GM18868 (cell line): ENCODE measurements at regions not wholly inside any gene's neighbourhood (a gene's known extent, or its start where the extent isn't known, plus 50 kb on each side); places are given as distances from the start of the nearest gene placed in this dataset.
"Not testable (repeated sequence)": the region's sequence is repeated elsewhere in the genome, so short reads cannot be mapped to it uniquely, and the experiment has no call there.

Experiments
- ATAC-seq: cut with Tn5 transposase; IDR thresholded peaks from one replicate; pipeline ENCODE4 v1.9.1; 2021; ENCODE audit warnings: mild to moderate bottlenecking, moderate library complexity; ENCODE audit not compliant: unreplicated experiment

DNA sequence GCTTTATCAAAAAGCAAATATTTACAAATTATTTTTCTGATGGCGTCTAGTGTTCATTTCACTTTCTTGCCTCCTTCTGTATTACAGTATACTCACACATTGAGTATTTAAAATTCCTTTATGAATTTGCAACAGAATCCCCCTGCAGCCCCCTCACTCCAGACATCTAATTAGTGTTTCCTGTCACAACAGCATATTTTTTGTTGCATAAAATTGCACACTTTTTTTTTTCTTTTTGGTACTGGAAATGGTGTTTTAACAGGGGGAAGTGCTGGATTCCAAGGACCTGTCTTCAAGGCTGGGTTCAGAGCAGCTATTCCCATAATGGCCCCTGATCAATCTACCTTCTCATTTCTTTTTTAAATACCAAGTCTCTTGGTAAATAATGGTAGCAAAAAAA is 184.3 kb upstream of the HMCN1 start:
- ATAC-seq, result no peak

DNA sequence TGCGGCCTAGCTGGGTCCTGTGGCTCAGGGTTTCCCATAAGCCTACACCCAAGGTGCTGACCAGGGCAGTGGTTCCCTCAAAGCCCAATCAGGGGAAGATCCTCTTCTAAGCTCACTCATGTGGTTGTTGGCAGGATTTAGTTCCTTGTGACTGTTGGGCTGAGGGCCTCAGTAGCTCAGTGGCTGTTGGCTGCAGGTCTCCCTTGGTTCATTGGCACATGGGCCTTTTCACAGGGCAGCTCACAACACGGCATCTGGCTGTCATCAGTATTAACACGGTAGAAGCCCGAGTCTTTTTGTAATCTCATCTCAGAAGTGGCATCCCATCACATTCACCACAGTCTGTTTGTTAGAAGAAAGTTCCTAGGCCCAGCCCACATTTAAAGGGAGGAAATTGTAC is 188.2 kb upstream of the HMCN1 start:
- ATAC-seq, result no peak

DNA sequence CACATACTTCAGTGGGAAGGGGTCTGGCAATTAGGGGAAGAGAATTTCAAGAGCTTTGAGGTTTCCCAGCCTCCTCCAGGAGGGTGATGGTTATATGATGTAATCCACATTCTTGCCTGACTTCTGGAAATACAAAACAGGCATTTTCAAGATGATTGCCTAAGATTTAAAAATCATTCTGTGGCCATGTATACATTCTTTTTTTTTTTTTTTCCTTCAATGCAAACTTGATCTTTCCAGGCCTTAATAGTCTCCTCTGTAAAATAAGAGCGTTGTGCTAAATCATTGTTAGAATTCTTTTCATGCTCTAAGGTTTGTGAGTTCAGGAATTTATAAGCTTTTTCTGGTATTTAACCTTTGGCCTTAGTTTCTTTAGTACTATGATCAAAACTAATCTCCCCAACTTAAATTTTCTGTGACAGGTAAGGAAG is 192.3 kb upstream of the HMCN1 start:
- ATAC-seq, result no peak

DNA sequence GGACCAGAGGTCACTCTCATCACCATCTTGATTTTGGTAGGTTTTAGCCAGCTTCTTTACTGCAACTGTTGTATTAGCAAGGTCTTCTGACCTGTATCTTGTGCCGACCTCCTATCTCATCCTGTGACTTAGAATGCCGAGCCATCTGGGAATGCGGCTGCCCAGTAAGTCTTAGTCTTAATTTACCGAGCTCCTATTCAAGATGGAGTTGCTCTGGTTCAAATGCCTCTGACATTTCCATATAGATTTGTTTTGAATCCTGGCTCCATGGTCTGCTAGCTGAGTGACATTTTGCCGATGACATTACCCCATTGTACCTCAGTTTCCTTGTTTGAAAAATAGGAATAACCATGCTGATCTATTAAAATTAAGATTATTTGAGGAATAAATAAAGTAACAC is 193.9 kb upstream of the HMCN1 start:
- ATAC-seq, result no peak

- ATAC-seq, result no peak
Observed at GRCh38 chr1:185539277-185539943, 194.8 kb upstream of the HMCN1 start.

GRCh38 chr1:185538309-185538898 is 195.8 kb upstream of the HMCN1 start:
- ATAC-seq, result not testable (repeated sequence)

DNA sequence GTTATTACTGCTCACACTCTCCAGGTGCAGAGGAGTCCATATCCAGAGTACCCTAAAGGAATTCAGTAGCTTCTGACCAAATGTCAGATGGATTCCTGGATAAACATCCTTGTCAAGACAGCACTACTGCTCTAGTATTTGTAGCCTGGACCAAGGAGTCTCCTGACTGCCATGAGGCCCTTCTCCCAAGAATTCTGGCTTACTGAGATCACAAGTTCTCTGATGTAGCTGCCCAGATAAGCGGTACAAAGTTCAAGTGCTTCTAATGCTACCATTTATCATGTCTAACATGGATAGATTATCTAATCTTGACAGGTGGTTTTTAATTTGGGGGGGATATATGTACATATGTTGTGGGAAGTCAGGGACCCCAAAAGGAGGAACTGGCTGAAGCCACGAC is 196.6 kb upstream of the HMCN1 start:
- no peak for ATAC-seq

GRCh38 chr1:185536165-185536920 is 197.8 kb upstream of the HMCN1 start:
- ATAC-seq, result no peak

DNA sequence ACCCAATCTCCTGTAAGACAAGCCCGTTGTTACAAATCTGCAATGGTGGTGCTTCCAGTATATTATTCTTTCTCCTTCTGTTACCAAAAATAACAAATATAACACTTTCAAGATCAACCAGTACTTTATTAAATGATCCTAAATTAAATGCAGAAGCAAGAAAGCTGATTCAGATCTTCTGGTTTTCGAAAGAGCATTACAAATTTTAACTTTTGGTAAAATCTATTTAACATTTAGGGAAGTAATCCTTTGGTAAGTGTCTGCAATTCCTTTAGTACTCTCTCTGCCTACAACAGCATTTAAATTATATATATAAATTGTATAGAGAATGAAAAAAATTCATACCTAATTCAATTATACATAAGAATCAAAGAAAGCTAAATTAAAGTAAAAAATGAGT is 198.6 kb upstream of the HMCN1 start:
- no peak for ATAC-seq

- no peak for ATAC-seq
Observed at GRCh38 chr1:185534801-185535200, 199.4 kb upstream of the HMCN1 start.

DNA sequence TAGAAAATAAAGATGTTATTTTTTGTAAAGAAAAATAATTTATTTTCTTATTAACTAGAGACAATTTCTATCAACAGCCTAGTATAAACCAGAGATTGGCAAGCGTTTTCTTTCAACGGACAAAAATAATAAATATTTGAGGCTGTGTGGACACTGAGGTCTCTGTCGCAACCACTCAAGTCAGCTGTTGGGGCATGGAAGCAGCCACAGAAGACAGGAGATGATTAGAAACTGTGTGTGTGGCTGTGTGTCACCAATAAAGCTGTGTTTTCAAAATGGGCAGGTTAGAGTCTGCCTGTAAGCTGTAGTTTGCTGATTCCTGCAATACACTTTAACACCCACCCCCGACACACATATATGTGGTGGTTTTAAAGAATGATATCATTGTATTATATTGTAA is 200.6 kb upstream of the HMCN1 start:
- ATAC-seq, result no peak

- no peak for ATAC-seq
Observed at GRCh38 chr1:185532856-185533255, 201.3 kb upstream of the HMCN1 start.

DNA sequence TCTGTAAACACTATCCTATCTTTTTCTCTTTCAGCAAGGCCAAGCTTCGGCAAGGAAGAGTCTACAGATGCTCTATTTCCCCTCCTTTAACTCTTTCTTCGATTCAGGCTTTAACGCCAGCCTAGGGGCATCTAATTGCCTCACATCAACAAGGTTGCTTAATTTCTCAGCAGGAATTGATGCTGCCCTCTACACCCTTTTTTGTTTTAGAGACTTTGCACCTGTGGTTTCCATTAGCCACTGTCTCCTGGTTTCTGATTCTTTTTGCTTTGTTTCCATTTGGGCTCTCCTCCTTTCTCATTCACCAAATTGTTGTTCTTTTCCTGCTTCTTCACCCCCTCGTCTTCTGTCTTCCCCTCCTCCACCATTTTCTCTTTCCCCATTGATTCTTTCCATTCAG is 202.4 kb upstream of the HMCN1 start:
- no peak for ATAC-seq

DNA sequence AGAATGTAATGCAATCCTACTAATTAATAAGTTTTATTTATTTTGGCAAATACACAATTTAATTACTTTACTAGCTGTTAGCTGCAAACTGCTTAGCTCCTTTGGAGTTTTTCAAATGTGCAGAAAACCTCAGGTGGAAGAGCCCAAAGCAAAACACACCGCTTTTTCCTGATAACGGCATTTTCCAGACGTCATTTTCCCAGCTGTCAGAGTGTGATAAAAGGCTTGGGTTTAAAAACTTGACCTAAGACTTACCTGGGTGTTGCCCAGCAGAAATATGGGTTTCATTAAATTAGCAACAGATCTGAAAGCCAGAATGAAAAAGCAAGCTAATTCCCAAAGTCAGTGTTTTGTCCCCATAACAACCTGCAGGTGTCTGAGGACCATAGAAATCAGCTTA is 204.0 kb upstream of the HMCN1 start:
- no peak for ATAC-seq

DNA sequence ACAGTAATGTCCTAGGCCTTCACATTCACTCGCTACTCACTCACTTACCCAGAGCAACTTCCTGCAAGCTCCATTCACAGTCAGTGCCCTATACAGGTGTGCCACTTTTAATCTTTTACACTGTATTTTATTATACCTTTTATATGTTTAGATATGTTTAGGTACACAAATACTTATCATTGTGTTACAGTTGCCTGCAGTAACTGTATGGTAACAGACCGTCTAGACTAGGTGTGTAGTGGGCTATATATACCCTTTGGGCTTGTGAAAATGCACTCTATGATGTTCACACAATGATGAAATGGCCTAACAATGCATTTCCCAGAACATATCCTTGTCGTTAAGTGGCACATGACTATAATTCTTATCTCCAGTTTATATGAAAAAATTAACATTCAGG is 204.5 kb upstream of the HMCN1 start:
- ATAC-seq, result no peak

DNA sequence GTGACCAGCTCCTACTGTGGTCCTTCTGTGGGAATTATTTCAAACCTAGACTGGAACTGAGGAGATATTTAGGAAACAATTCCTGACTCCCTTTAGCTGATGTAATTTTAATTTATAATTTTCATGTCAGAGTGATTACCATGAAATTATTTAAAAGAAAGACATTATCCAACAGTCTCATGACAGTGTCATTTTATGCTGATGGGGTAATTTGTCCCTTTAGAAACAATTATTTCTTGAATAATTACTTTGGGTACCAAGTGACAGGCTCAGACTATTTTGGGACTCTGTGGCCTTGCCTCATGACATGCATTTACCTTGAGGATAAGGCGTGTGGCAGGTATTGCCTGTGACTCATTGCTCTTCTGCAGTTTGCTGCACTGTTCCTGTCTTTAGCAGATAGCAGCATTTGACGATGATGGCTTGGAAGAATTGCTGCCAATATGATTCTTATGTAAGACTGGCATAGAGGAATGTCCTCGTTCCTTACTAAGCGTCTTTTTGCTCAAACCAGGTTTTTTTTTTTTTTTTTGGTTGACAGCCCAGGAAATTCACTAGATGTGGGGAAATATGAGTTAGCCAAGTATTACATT is 206.0 kb upstream of the HMCN1 start:
- no peak for ATAC-seq

DNA sequence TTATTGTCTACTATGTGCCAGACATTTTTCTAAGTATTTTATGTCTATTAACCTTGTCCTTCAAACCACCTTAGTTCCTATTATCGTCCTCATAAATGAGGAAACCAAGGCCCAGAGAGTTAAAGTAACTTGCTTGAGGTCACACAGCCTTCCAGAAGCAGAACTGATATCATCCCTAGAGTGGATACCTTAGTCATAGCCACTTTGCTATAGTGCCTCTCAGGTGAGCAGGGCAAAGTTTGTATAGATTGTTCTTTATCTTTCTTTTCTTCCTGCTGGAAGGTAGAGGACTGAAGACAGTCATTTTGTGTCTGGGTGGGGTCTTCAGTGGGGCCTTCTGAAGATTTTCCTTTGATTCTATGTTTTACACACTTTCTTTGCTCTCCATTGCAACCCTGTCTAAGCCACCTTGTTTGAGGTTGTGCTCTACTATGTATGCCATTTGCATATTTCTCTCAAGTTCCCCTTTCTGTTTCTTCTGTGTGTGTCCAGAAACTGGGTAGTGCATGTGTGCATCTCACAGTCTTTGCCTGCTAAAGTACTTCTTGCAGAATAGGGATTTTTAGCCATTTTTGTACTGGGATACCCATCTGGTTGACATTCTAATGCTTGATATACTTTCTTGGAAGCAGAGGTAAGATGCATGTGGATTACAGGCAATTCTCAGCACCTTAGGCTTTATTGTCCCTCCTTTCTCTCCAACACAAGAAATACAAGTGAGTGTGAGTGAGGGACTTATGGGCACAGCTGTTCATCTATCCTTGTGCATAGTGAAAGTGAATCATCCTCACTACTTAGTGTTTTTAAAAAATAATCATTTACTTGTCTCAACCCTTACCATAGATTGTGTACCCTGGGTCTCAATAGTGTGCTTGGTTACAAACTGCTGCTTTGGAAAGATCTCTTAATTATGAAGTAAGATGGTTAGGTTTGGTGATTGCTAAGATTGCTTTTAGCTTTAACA is 207.6 kb upstream of the HMCN1 start:
- ATAC-seq, result peak; percentile 99

GRCh38 chr1:185520188-185520920 is 203.3 kb upstream of the IVNS1ABP start:
- no peak for ATAC-seq

- ATAC-seq, result no peak
Observed at GRCh38 chr1:185517808-185518419, 200.9 kb upstream of the IVNS1ABP start.

DNA sequence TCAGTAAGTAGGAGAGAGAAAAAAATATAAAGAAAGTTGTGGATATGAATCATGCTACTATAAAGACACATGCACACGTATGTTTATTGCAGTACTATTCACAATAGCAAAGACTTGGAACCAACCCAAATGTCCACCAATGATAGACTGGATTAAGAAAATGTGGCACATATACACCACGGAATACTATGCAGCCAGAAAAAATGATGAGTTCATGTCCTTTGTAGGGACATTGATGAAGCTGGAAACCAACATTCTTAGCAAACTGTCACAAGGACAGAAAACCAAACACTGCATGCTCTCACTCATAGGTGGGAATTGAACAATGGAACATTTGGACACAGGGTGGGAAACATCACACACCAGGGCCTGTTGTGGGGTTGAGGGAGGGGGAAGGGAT is 200.3 kb upstream of the IVNS1ABP start:
- ATAC-seq, result not testable (repeated sequence)
